ENCODE measurements at regions not wholly inside any gene's neighbourhood (a gene's known extent, or its start where the extent isn't known, plus 50 kb on each side); places are given as distances from the start of the nearest gene placed in this dataset.

GRCh38 chrX:39601231-39602177 is 496.3 kb downstream of the BCOR start:
- H3K4me3 ChIP-seq (ENCODE audit: low read length) = no peak overlapping the region
- no peaks in the 10 kb centered on the region for H3K4me1 ChIP-seq (ENCODE audit: insufficient read depth, low read length)
- H3K27me3 ChIP-seq (ENCODE audit: insufficient read depth, low read length) = no peaks in the 10 kb centered on the region
- no peaks in the 10 kb centered on the region for H3K9me3 ChIP-seq (ENCODE audit: low read depth, low read length)

GRCh38 chrX:39602195-39602594 is 495.6 kb downstream of the BCOR start:
- H3K4me3 ChIP-seq (ENCODE audit: low read length) = no peak overlapping the region
- no peaks in the 10 kb centered on the region for H3K27me3 ChIP-seq (ENCODE audit: insufficient read depth, low read length)
- H3K9me3 ChIP-seq (ENCODE audit: low read depth, low read length) = no peaks in the 10 kb centered on the region
- H3K4me1 ChIP-seq (ENCODE audit: insufficient read depth, low read length) = no peaks in the 10 kb centered on the region

- Histone ChIP-seq H3K27me3 (ENCODE audit: insufficient read depth, low read length) (no peaks in the 10 kb centered on the region), H3K4me3 (ENCODE audit: low read length) (no peak overlapping the region), H3K4me1 (ENCODE audit: insufficient read depth, low read length) (no peaks in the 10 kb centered on the region), H3K9me3 (ENCODE audit: low read depth, low read length) (no peaks in the 10 kb centered on the region)
Observed at GRCh38 chrX:39603230-39603629, 494.5 kb downstream of the BCOR start.

GRCh38 chrX:39605183-39605582 is 492.6 kb downstream of the BCOR start:
- H3K27me3 ChIP-seq (ENCODE audit: insufficient read depth, low read length) = no peaks in the 10 kb centered on the region
- no peak overlapping the region for H3K4me3 ChIP-seq (ENCODE audit: low read length)
- H3K4me1 ChIP-seq (ENCODE audit: insufficient read depth, low read length) = no peaks in the 10 kb centered on the region
- H3K9me3 ChIP-seq (ENCODE audit: low read depth, low read length) = no peaks in the 10 kb centered on the region

- Histone ChIP-seq H3K4me3 (ENCODE audit: low read length) (no peak overlapping the region), H3K27me3 (ENCODE audit: insufficient read depth, low read length) (no peaks in the 10 kb centered on the region), H3K9me3 (ENCODE audit: low read depth, low read length) (no peaks in the 10 kb centered on the region), H3K4me1 (ENCODE audit: insufficient read depth, low read length) (no peaks in the 10 kb centered on the region)
Observed at GRCh38 chrX:39605866-39606265, 491.9 kb downstream of the BCOR start.

GRCh38 chrX:39609941-39610340 is 487.8 kb downstream of the BCOR start:
- Histone ChIP-seq H3K9me3 (ENCODE audit: low read depth, low read length) (no peaks in the 10 kb centered on the region), H3K27me3 (ENCODE audit: insufficient read depth, low read length) (peaks cover 12% of the 10 kb centered on the region), H3K4me3 (ENCODE audit: low read length) (no peak overlapping the region), H3K4me1 (ENCODE audit: insufficient read depth, low read length) (peaks cover 13% of the 10 kb centered on the region)

- H3K4me1 ChIP-seq (ENCODE audit: insufficient read depth, low read length) = peaks cover 13% of the 10 kb centered on the region
- peaks cover 12% of the 10 kb centered on the region for H3K27me3 ChIP-seq (ENCODE audit: insufficient read depth, low read length)
Observed at GRCh38 chrX:39611468-39611867, 486.3 kb downstream of the BCOR start.

GRCh38 chrX:39613482-39613995 is 484.2 kb downstream of the BCOR start:
- Histone ChIP-seq H3K27me3 (ENCODE audit: insufficient read depth, low read length) (peaks cover 12% of the 10 kb centered on the region), H3K4me1 (ENCODE audit: insufficient read depth, low read length) (peaks cover 13% of the 10 kb centered on the region), H3K9me3 (ENCODE audit: low read depth, low read length) (no peaks in the 10 kb centered on the region), H3K4me3 (ENCODE audit: low read length) (peak overlapping the region; percentile 6)

More at GRCh38 chrX:39611468-39611867, 486.3 kb downstream of the BCOR start:
- Histone ChIP-seq H3K4me3 (ENCODE audit: low read length) (no peak overlapping the region), H3K9me3 (ENCODE audit: low read depth, low read length) (no peaks in the 10 kb centered on the region)

- Histone ChIP-seq H3K9me3 (ENCODE audit: low read depth, low read length) (no peaks in the 10 kb centered on the region), H3K4me3 (ENCODE audit: low read length) (peak overlapping the region; percentile 6), H3K4me1 (ENCODE audit: insufficient read depth, low read length) (peaks cover 13% of the 10 kb centered on the region), H3K27me3 (ENCODE audit: insufficient read depth, low read length) (peaks cover 12% of the 10 kb centered on the region)
Observed at GRCh38 chrX:39613997-39614679, 483.6 kb downstream of the BCOR start.

- Histone ChIP-seq H3K4me1 (ENCODE audit: insufficient read depth, low read length) (peaks cover 13% of the 10 kb centered on the region), H3K27me3 (ENCODE audit: insufficient read depth, low read length) (peaks cover 12% of the 10 kb centered on the region), H3K9me3 (ENCODE audit: low read depth, low read length) (no peaks in the 10 kb centered on the region), H3K4me3 (ENCODE audit: low read length) (no peak overlapping the region)
Observed at GRCh38 chrX:39614680-39614998, 483.1 kb downstream of the BCOR start.

GRCh38 chrX:39616098-39616729 is 481.5 kb downstream of the BCOR start:
- Histone ChIP-seq H3K4me1 (ENCODE audit: insufficient read depth, low read length) (peaks cover 13% of the 10 kb centered on the region), H3K4me3 (ENCODE audit: low read length) (no peak overlapping the region), H3K9me3 (ENCODE audit: low read depth, low read length) (no peaks in the 10 kb centered on the region), H3K27me3 (ENCODE audit: insufficient read depth, low read length) (peaks cover 12% of the 10 kb centered on the region)

GRCh38 chrX:39616731-39617130 is 481.0 kb downstream of the BCOR start:
- peaks cover 12% of the 10 kb centered on the region for H3K27me3 ChIP-seq (ENCODE audit: insufficient read depth, low read length)
- peaks cover 13% of the 10 kb centered on the region for H3K4me1 ChIP-seq (ENCODE audit: insufficient read depth, low read length)
- no peak overlapping the region for H3K4me3 ChIP-seq (ENCODE audit: low read length)
- H3K9me3 ChIP-seq (ENCODE audit: low read depth, low read length) = no peaks in the 10 kb centered on the region

- Histone ChIP-seq H3K9me3 (ENCODE audit: low read depth, low read length) (no peaks in the 10 kb centered on the region), H3K4me3 (ENCODE audit: low read length) (no peak overlapping the region), H3K4me1 (ENCODE audit: insufficient read depth, low read length) (peaks cover 13% of the 10 kb centered on the region), H3K27me3 (ENCODE audit: insufficient read depth, low read length) (peaks cover 12% of the 10 kb centered on the region)
Observed at GRCh38 chrX:39618178-39618577, 479.6 kb downstream of the BCOR start.

GRCh38 chrX:39619182-39620009 is 478.4 kb downstream of the BCOR start:
- Histone ChIP-seq H3K4me1 (ENCODE audit: insufficient read depth, low read length) (peaks cover 3% of the 10 kb centered on the region), H3K9me3 (ENCODE audit: low read depth, low read length) (no peaks in the 10 kb centered on the region), H3K27me3 (ENCODE audit: insufficient read depth, low read length) (peaks cover 5% of the 10 kb centered on the region), H3K4me3 (ENCODE audit: low read length) (no peak overlapping the region)
